PC-3 (cell line): ENCODE measurements at regions not wholly inside any gene's neighbourhood (a gene's known extent, or its start where the extent isn't known, plus 50 kb on each side); places are given as distances from the start of the nearest gene placed in this dataset.

Experiments used
- EZH2 ChIP-seq: fragments of 300-600 bp; sonication (generic); IDR thresholded peaks from one replicate; pipeline ENCODE4 v1.6.1; 2017; ENCODE audit warnings: antibody characterized with exemption, mild to moderate bottlenecking, low read length; ENCODE audit not compliant: unreplicated experiment
- TF ChIP-seq, protein P1 (sequence below): fragments of 300-600 bp; sonication (generic); conservative IDR thresholded peaks from 2 replicates; pipeline ENCODE4 v1.5.1; 2017; ENCODE audit warnings: antibody characterized with exemption, low read depth, mild to moderate bottlenecking, low read length

DNA sequence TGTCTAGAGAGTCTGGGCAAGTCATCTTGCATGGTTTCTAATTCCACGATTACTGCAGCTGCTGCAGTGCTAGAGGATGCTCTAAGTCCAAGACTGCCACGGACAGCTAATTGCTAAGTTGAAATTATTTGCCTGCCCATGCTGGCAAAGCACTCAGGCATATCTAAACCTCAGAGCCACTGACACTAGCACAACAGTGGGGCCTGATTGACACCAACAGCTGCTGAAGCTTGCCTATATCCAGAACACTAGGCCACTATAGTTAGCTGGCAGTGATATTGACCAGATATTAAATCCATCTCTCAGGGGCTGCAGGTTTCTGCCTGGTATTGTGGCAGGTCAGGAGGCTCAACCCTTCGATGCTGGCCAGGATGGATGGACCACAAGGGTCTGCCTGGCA lies 103.9 kb downstream of the DCAF12L1 start:
- TF ChIP-seq, protein P1, sequence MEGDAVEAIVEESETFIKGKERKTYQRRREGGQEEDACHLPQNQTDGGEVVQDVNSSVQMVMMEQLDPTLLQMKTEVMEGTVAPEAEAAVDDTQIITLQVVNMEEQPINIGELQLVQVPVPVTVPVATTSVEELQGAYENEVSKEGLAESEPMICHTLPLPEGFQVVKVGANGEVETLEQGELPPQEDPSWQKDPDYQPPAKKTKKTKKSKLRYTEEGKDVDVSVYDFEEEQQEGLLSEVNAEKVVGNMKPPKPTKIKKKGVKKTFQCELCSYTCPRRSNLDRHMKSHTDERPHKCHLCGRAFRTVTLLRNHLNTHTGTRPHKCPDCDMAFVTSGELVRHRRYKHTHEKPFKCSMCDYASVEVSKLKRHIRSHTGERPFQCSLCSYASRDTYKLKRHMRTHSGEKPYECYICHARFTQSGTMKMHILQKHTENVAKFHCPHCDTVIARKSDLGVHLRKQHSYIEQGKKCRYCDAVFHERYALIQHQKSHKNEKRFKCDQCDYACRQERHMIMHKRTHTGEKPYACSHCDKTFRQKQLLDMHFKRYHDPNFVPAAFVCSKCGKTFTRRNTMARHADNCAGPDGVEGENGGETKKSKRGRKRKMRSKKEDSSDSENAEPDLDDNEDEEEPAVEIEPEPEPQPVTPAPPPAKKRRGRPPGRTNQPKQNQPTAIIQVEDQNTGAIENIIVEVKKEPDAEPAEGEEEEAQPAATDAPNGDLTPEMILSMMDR = no peak
- TF ChIP-seq EZH2 = no peak
